IgD-negative memory B cell (primary cell): ENCODE measurements at regions not wholly inside any gene's neighbourhood (a gene's known extent, or its start where the extent isn't known, plus 50 kb on each side); places are given as distances from the start of the nearest gene placed in this dataset.

Experiments
- H3K27ac Mint-ChIP-seq, 3 donors: one replicate each; pipeline ENCODE4 v1.8.0; 2020 to 2022; ENCODE audit warnings: mild to moderate bottlenecking in 3 of 3, mixed read lengths in 3 of 3, moderate library complexity in 1 of 3
- H3K27me3 Mint-ChIP-seq: one replicate; pipeline ENCODE4 v1.8.0; 2021; ENCODE audit warnings: mixed read lengths
- H3K36me3 Mint-ChIP-seq: one replicate; pipeline ENCODE4 v1.8.0; 2020; ENCODE audit warnings: mild to moderate bottlenecking, mixed read lengths
- H3K4me1 Mint-ChIP-seq, 3 donors: one replicate each; pipeline ENCODE4 v1.8.0; 2020 to 2022; ENCODE audit warnings: mixed read lengths in 3 of 3, mild to moderate bottlenecking in 1 of 3
- H3K4me3 Mint-ChIP-seq, 4 donors: one replicate each; pipeline ENCODE4 v1.8.0; 2020 to 2022; ENCODE audit warnings: mild to moderate bottlenecking in 4 of 4, mixed read lengths in 4 of 4, moderate library complexity in 3 of 4
- H3K9me3 Mint-ChIP-seq, 3 donors: one replicate each; pipeline ENCODE4 v1.8.0; 2020 to 2021; ENCODE audit warnings: mixed read lengths in 3 of 3, mild to moderate bottlenecking in 1 of 3

GRCh38 chr3:43855674-43856299 is 165.0 kb downstream of the ABHD5 start:
- peaks cover 0 to 3% (median 2%) of the 10 kb centered on the region in 3 donors for H3K9me3 Mint-ChIP-seq
- peaks cover 0 to 4% (median 2%) of the 10 kb centered on the region in 3 donors for H3K4me1 Mint-ChIP-seq
- H3K36me3 Mint-ChIP-seq, result no peaks in the 10 kb centered on the region
- H3K4me3 Mint-ChIP-seq, result no peak overlapping the region
- H3K27me3 Mint-ChIP-seq, result peaks cover 25% of the 10 kb centered on the region
- no peak overlapping the region for H3K27ac Mint-ChIP-seq

GRCh38 chr3:43856351-43856750 is 165.6 kb downstream of the ABHD5 start:
- peaks cover 0 to 4% (median 2%) of the 10 kb centered on the region in 3 donors for H3K4me1 Mint-ChIP-seq
- H3K4me3 Mint-ChIP-seq, result no peak overlapping the region
- peak overlapping the region in 1 of 3 donors; percentile 72 for H3K27ac Mint-ChIP-seq
- H3K36me3 Mint-ChIP-seq, result no peaks in the 10 kb centered on the region
- H3K9me3 Mint-ChIP-seq, result peaks cover 0 to 3% (median 2%) of the 10 kb centered on the region in 3 donors
- H3K27me3 Mint-ChIP-seq, result peaks cover 25% of the 10 kb centered on the region

GRCh38 chr3:43856761-43857160 is 166.0 kb downstream of the ABHD5 start:
- Mint-ChIP-seq H3K36me3 (no peaks in the 10 kb centered on the region), H3K27me3 (peaks cover 28% of the 10 kb centered on the region), H3K4me3 (no peak overlapping the region), H3K4me1 (peaks cover 0 to 4% (median 2%) of the 10 kb centered on the region in 3 donors), H3K9me3 (peaks cover 0 to 2% (median 1%) of the 10 kb centered on the region in 3 donors), H3K27ac (no peak overlapping the region)

- Mint-ChIP-seq H3K4me1 (peaks cover 0 to 4% (median 2%) of the 10 kb centered on the region in 3 donors), H3K4me3 (no peak overlapping the region), H3K9me3 (no peaks in the 10 kb centered on the region), H3K36me3 (no peaks in the 10 kb centered on the region), H3K27me3 (peaks cover 28% of the 10 kb centered on the region), H3K27ac (no peak overlapping the region)
Observed at GRCh38 chr3:43857361-43858293, 166.9 kb downstream of the ABHD5 start.

- Mint-ChIP-seq H3K27ac (no peak overlapping the region), H3K9me3 (no peaks in the 10 kb centered on the region), H3K4me3 (no peak overlapping the region), H3K36me3 (no peaks in the 10 kb centered on the region), H3K27me3 (peaks cover 28% of the 10 kb centered on the region), H3K4me1 (peaks cover 0 to 4% (median 2%) of the 10 kb centered on the region in 3 donors)
Observed at GRCh38 chr3:43858294-43858701, 167.6 kb downstream of the ABHD5 start.

GRCh38 chr3:43859766-43860165 is 169.0 kb downstream of the ABHD5 start:
- Mint-ChIP-seq H3K4me3 (no peak overlapping the region), H3K9me3 (no peaks in the 10 kb centered on the region), H3K36me3 (no peaks in the 10 kb centered on the region), H3K4me1 (peaks cover 0 to 4% (median 2%) of the 10 kb centered on the region in 3 donors), H3K27me3 (peaks cover 28% of the 10 kb centered on the region), H3K27ac (no peak overlapping the region)

GRCh38 chr3:43861635-43862034 is 170.9 kb downstream of the ABHD5 start:
- Mint-ChIP-seq H3K4me1 (peaks cover 0 to 1% (median 0%) of the 10 kb centered on the region in 3 donors), H3K27ac (no peak overlapping the region), H3K9me3 (no peaks in the 10 kb centered on the region), H3K4me3 (no peak overlapping the region), H3K27me3 (peaks cover 25% of the 10 kb centered on the region), H3K36me3 (no peaks in the 10 kb centered on the region)

GRCh38 chr3:43862470-43862869 is 171.7 kb downstream of the ABHD5 start:
- peak overlapping the region in 1 of 3 donors; percentile 18 for H3K27ac Mint-ChIP-seq
- H3K27me3 Mint-ChIP-seq, result peaks cover 17% of the 10 kb centered on the region
- H3K36me3 Mint-ChIP-seq, result no peaks in the 10 kb centered on the region
- peaks cover 0 to 1% (median 0%) of the 10 kb centered on the region in 3 donors for H3K4me1 Mint-ChIP-seq
- no peaks in the 10 kb centered on the region for H3K9me3 Mint-ChIP-seq
- H3K4me3 Mint-ChIP-seq, result no peak overlapping the region

- H3K27me3 Mint-ChIP-seq, result peaks cover 13% of the 10 kb centered on the region
- no peaks in the 10 kb centered on the region for H3K36me3 Mint-ChIP-seq
- peak overlapping the region in 1 of 3 donors; percentile 18 for H3K27ac Mint-ChIP-seq
- no peaks in the 10 kb centered on the region for H3K9me3 Mint-ChIP-seq
- no peak overlapping the region for H3K4me3 Mint-ChIP-seq
- H3K4me1 Mint-ChIP-seq, result peaks cover 0 to 1% (median 0%) of the 10 kb centered on the region in 3 donors
Observed at GRCh38 chr3:43862992-43863805, 172.5 kb downstream of the ABHD5 start.

- Mint-ChIP-seq H3K4me1 (peaks cover 0 to 1% (median 0%) of the 10 kb centered on the region in 3 donors), H3K27ac (no peak overlapping the region), H3K4me3 (no peak overlapping the region), H3K9me3 (no peaks in the 10 kb centered on the region), H3K27me3 (peaks cover 12% of the 10 kb centered on the region), H3K36me3 (no peaks in the 10 kb centered on the region)
Observed at GRCh38 chr3:43863966-43864933, 173.5 kb downstream of the ABHD5 start.

GRCh38 chr3:43865351-43865750 is 174.6 kb downstream of the ABHD5 start:
- no peak overlapping the region for H3K4me3 Mint-ChIP-seq
- no peaks in the 10 kb centered on the region for H3K36me3 Mint-ChIP-seq
- H3K4me1 Mint-ChIP-seq, result peaks cover 0 to 1% (median 0%) of the 10 kb centered on the region in 3 donors
- H3K9me3 Mint-ChIP-seq, result no peaks in the 10 kb centered on the region
- no peak overlapping the region for H3K27ac Mint-ChIP-seq
- H3K27me3 Mint-ChIP-seq, result peaks cover 9% of the 10 kb centered on the region

GRCh38 chr3:43865887-43866528 is 175.3 kb downstream of the ABHD5 start:
- Mint-ChIP-seq H3K9me3 (no peaks in the 10 kb centered on the region), H3K4me3 (no peak overlapping the region), H3K27me3 (peaks cover 11% of the 10 kb centered on the region), H3K4me1 (peaks cover 0 to 1% (median 0%) of the 10 kb centered on the region in 3 donors), H3K27ac (no peak overlapping the region), H3K36me3 (no peaks in the 10 kb centered on the region)

- H3K36me3 Mint-ChIP-seq, result no peaks in the 10 kb centered on the region
- H3K27me3 Mint-ChIP-seq, result peaks cover 13% of the 10 kb centered on the region
- peaks cover 0 to 1% (median 0%) of the 10 kb centered on the region in 3 donors for H3K4me1 Mint-ChIP-seq
- H3K27ac Mint-ChIP-seq, result no peak overlapping the region
- no peaks in the 10 kb centered on the region for H3K9me3 Mint-ChIP-seq
- no peak overlapping the region for H3K4me3 Mint-ChIP-seq
Observed at GRCh38 chr3:43866529-43867353, 176.0 kb downstream of the ABHD5 start.
